ENCODE measurements at regions not wholly inside any gene's neighbourhood (a gene's known extent, or its start where the extent isn't known, plus 50 kb on each side); places are given as distances from the start of the nearest gene placed in this dataset.

- no peak for TF ChIP-seq CTCF (IDR thresholded peaks at IDR 0.05)
- no peak for TF ChIP-seq POLR2A (IDR thresholded peaks at IDR 0.05)
Measured at GRCh38 chr13:104979281-104980030, 1556.0 kb downstream of the EFNB2 start.

All from thyroid gland (tissue), 4 donors.